K562 (cell line): ENCODE measurements at regions not wholly inside any gene's neighbourhood (a gene's known extent, or its start where the extent isn't known, plus 50 kb on each side); places are given as distances from the start of the nearest gene placed in this dataset.

ENCODE experiments used
- ATAC-seq: fragments of 200-7000 bp; cut with Tn5 transposase; 3 replicates; pipeline ENCODE4 v1.9.1; 2020; ENCODE audit warnings: moderate library complexity
- BruUV-seq: library from RNA; stranded (reverse); fragments of 400-500 nt; replicated peaks from 2 replicates; lab custom pipeline; 2021; lab: Mats Ljungman, UMichigan
- CTCF ChIA-PET: fragments of 300-600 bp; formaldehyde crosslinking; extraction: SDS; loops from one replicate; lab custom pipeline; 2021; ENCODE audit warnings: low intra/inter-chr PET ratio; lab: Yijun Ruan, JAX
- POLR2A ChIA-PET: fragments of 300-600, 350-650 bp; sonication (Branson Sonifier 250); formaldehyde crosslinking; extraction: SDS; loops from one replicate; lab custom pipeline; 2021; ENCODE audit warnings: antibody characterized with exemption, inconsistent platforms; lab: Yijun Ruan, JAX
- DNase-seq, 4 experiments: peaks; one replicate each; pipeline versions ENCODE4 v3.0.0 to v3.0.0-alpha.2; 2011 to 2018; ENCODE audit warnings: low spot score in 3 of 4, mixed read lengths in 3 of 4; ENCODE audit errors: extremely low read depth in 1 of 4
- FAIRE-seq: peaks from 2 replicates; lab custom pipeline; 2011; peaks lifted over from hg19 to GRCh38; lab: Jason Lieb, UNC
- H2AFZ ChIP-seq: 2 replicates; pipeline ENCODE4 v1.6.0; 2011; ENCODE audit warnings: low read depth, low read length, control low read depth, inconsistent platforms
- H3K27ac ChIP-seq: fragments of 200-600 bp; 3 replicates; pipeline ENCODE4 v1.8.0; 2011; ENCODE audit warnings: low read depth, mild to moderate bottlenecking, control low read depth, inconsistent platforms, low read length, moderate library complexity, mixed read lengths; ENCODE audit errors: extremely low read depth
- H3K27me3 ChIP-seq, 2 experiments: fragments of 300-600 bp in 1 of 2; 2 replicates in 1 of 2; 3 replicates in 1 of 2; pipeline versions ENCODE4 v1.6.0 to v1.8.0; 2011; ENCODE audit warnings: inconsistent platforms in 2 of 2, low read length in 2 of 2, mild to moderate bottlenecking in 1 of 2, mixed read lengths in 1 of 2, moderate library complexity in 1 of 2; ENCODE audit not compliant: control insufficient read depth in 2 of 2, insufficient read depth in 2 of 2
- H3K36me3 ChIP-seq: fragments of 300-600 bp; 3 replicates; pipeline ENCODE4 v1.8.0; 2011; ENCODE audit warnings: mild to moderate bottlenecking, low read length, inconsistent platforms; ENCODE audit not compliant: control insufficient read depth, insufficient read depth
- H3K4me1 ChIP-seq, 2 experiments: fragments of 200-600 bp in 1 of 2; replicated peaks in 1 of 2; 2 replicates in 1 of 2; 3 replicates in 1 of 2; pipeline versions ENCODE4 v1.5.1 to v1.8.0; 2011; ENCODE audit warnings: inconsistent platforms in 2 of 2, low read length in 2 of 2, mild to moderate bottlenecking in 1 of 2, mixed read lengths in 1 of 2, moderate library complexity in 1 of 2; ENCODE audit not compliant: control insufficient read depth in 2 of 2, insufficient read depth in 2 of 2
- H3K4me2 ChIP-seq: 2 replicates; pipeline ENCODE4 v1.6.1; 2011; ENCODE audit warnings: low read length, control low read depth, inconsistent platforms, mixed read lengths; ENCODE audit not compliant: insufficient read depth
- H3K4me3 ChIP-seq: fragments of 200-600 bp; sonication (generic), shearing (Covaris generic); 2 replicates; pipeline ENCODE4 v1.5.1; 2016; ENCODE audit warnings: control low read depth, inconsistent platforms
- H3K79me2 ChIP-seq: fragments of 200-600 bp; 3 replicates; pipeline ENCODE4 v1.8.0; 2011; ENCODE audit warnings: low read length, inconsistent platforms; ENCODE audit not compliant: control insufficient read depth, insufficient read depth
- H3K9ac ChIP-seq, 2 experiments: 2 replicates each; pipeline versions ENCODE4 v1.6.0 to v1.6.1; 2011; ENCODE audit warnings: low read depth in 2 of 2, low read length in 2 of 2, control low read depth in 1 of 2, inconsistent platforms in 1 of 2, mild to moderate bottlenecking in 1 of 2, mixed read lengths in 1 of 2; ENCODE audit not compliant: insufficient read depth in 1 of 2
- H3K9me1 ChIP-seq: one replicate; pipeline ENCODE4 v1.6.0; 2011; ENCODE audit warnings: inconsistent platforms, mild to moderate bottlenecking, low read length, moderate library complexity; ENCODE audit not compliant: control insufficient read depth, insufficient read depth
- H3K9me3 ChIP-seq: replicated peaks from 2 replicates; pipeline ENCODE4 v1.5.1; 2011; ENCODE audit warnings: low read depth, low read length, inconsistent platforms; ENCODE audit not compliant: control insufficient read depth, insufficient read depth
- H4K20me1 ChIP-seq: replicated peaks from 2 replicates; pipeline ENCODE4 v1.6.1; 2011; ENCODE audit warnings: low read length, inconsistent platforms, mixed read lengths; ENCODE audit not compliant: control insufficient read depth, insufficient read depth
- AFF4 ChIP-seq: sonication (generic); formaldehyde crosslinking; IDR thresholded peaks from 2 replicates; pipeline ENCODE4 v1.8.0; 2023; ENCODE audit warnings: mild to moderate bottlenecking, missing genetic modification reagents
- ETV5 ChIP-seq: sonication (generic); formaldehyde crosslinking; IDR thresholded peaks from 2 replicates; pipeline ENCODE4 v1.4.0; 2020; ENCODE audit warnings: low read depth, mild to moderate bottlenecking, missing genetic modification reagents
- HDAC2 ChIP-seq: fragments of 450-650 bp; IDR thresholded peaks from 2 replicates; pipeline ENCODE4 v1.6.1; 2016; ENCODE audit warnings: mild to moderate bottlenecking
- MLX ChIP-seq, 2 experiments: fragments of 450-650 bp in 1 of 2; sonication (generic) in 1 of 2; formaldehyde crosslinking; conservative IDR thresholded peaks; 2 replicates each; pipeline versions ENCODE4 v1.4.0 to v1.8.1; 2020 to 2022; ENCODE audit warnings: mild to moderate bottlenecking in 1 of 2, missing genetic modification reagents in 1 of 2
- MTA1 ChIP-seq: fragments of 450-650 bp; IDR thresholded peaks from 2 replicates; pipeline ENCODE4 v1.6.1; 2017; ENCODE audit warnings: borderline replicate concordance
- TOE1 ChIP-seq, 2 experiments: fragments of 450-650 bp in 1 of 2; sonication (generic) in 1 of 2; formaldehyde crosslinking in 1 of 2; IDR thresholded peaks; 2 replicates each; pipeline versions ENCODE4 v1.7.1 to v1.8.0; 2016 to 2022; ENCODE audit warnings: borderline replicate concordance in 2 of 2, mild to moderate bottlenecking in 2 of 2, antibody characterized with exemption in 1 of 2, inconsistent platforms in 1 of 2, low read depth in 1 of 2, missing genetic modification reagents in 1 of 2, moderate library complexity in 1 of 2
- ZNF395 ChIP-seq: fragments of 200-800 bp; sonication (Bioruptor generic); IDR thresholded peaks from 2 replicates; pipeline ENCODE4 v1.6.1; 2017; ENCODE audit warnings: missing genetic modification characterization, missing compliant biosample characterization
- WGBS: fragments of 100-300 bp; shearing (Covaris generic); methylation state at CpG from one replicate; pipeline ENCODE4 v1.1.6; 2016; ENCODE audit warnings: low coverage, mixed read lengths; ENCODE audit not compliant: insufficient coverage; ENCODE audit errors: missing lambda C conversion rate; 5-methylcytosine and 5-hydroxymethylcytosine counted together
- in situ Hi-C: fragments of 300-500 bp; cut with MboI; formaldehyde crosslinking; loops from 4 replicates; pipeline ENCODE4 v1.15.0; 2018; ENCODE audit warnings: inconsistent platforms, mixed read lengths
- intact Hi-C: fragments of 100-400 bp; cut with micrococcal nuclease; formaldehyde crosslinking; loops from 2 replicates; pipeline ENCODE4 v1.14.2; 2022

GRCh38 chr21:26632691-26633090 lies 59.6 kb upstream of the CYYR1 start:
- in situ Hi-C loops (no loop called here), intact Hi-C loops (no loop called here)
- 0% methylated on average over 2 of the region's 2 CpGs for WGBS
- TF ChIP-seq HDAC2 (no peak), ZNF395 (no peak), AFF4 (no peak), MTA1 (no peak), TOE1 (IDR thresholded peaks at IDR 0.05; ENCODE audit: borderline replicate concordance) (no peak), TOE1 (CRISPR knock-in tag; IDR thresholded peaks at IDR 0.05; ENCODE audit: borderline replicate concordance, low read depth) (no peak), MLX (CRISPR knock-in tag; conservative IDR thresholded peaks at IDR 0.05) (no peak), ETV5 (CRISPR knock-in tag) (no peak)
- H2AFZ ChIP-seq, result no peak overlapping the region
- no peaks in the 10 kb centered on the region for H3K9me1 ChIP-seq
- no peak overlapping the region for H3K27ac ChIP-seq
- H3K27me3 ChIP-seq, result no peaks in the 10 kb centered on the region
- BruUV-seq, result no TSS peak
- no peak for FAIRE-seq
- no peak overlapping the region for H3K4me3 ChIP-seq
- ChIA-PET CTCF (no interaction called here), POLR2A (no interaction called here)
- no peaks in the 10 kb centered on the region for H4K20me1 ChIP-seq
- no peaks in the 10 kb centered on the region for H3K4me1 ChIP-seq
- ATAC-seq, result no peak
- H3K79me2 ChIP-seq, result no peaks in the 10 kb centered on the region
- no peak for DNase-seq
- H3K9ac ChIP-seq, result no peak overlapping the region
- no peaks in the 10 kb centered on the region for H3K36me3 ChIP-seq
- H3K9me3 ChIP-seq, result no peaks in the 10 kb centered on the region; the same call in 1 of the 2 replicates
- H3K4me2 ChIP-seq, result no peak overlapping the region
